Peyer's patch (tissue), 4 donors: ENCODE measurements at regions not wholly inside any gene's neighbourhood (a gene's known extent, or its start where the extent isn't known, plus 50 kb on each side); places are given as distances from the start of the nearest gene placed in this dataset.

Experiments
- DNase-seq, 3 donors: peaks; one replicate each; pipeline ENCODE4 v3.0.0-alpha.2; 2017 to 2019
- H3K27ac ChIP-seq, 4 donors: fragments of 200-600 bp; sonication (generic); one replicate each; pipeline ENCODE4 v1.5.1; 2016 to 2019
- H3K27me3 ChIP-seq, 2 donors: fragments of 200-600 bp; sonication (generic); one replicate each; pipeline ENCODE4 v1.5.1; 2019
- H3K36me3 ChIP-seq, 3 donors: fragments of 200-600 bp; sonication (generic); one replicate each; pipeline ENCODE4 v1.5.1; 2016 to 2019
- H3K4me1 ChIP-seq, 4 donors: fragments of 200-600 bp; sonication (generic); one replicate each; pipeline ENCODE4 v1.5.1; 2016 to 2019
- H3K4me3 ChIP-seq, 4 donors: fragments of 200-600 bp; sonication (generic); 1 replicate in 3 of 4; 2 replicates in 1 of 4; pipeline ENCODE4 v1.5.1; 2016 to 2019; ENCODE audit warnings: mild to moderate bottlenecking in 1 of 4
- H3K9me3 ChIP-seq, 4 donors: fragments of 200-600 bp; sonication (generic); one replicate each; pipeline ENCODE4 v1.5.1; 2016 to 2019; ENCODE audit warnings: mild to moderate bottlenecking in 1 of 4
- POLR2A ChIP-seq, 2 donors: fragments of 450-650 bp; IDR thresholded peaks; one replicate each; pipeline ENCODE4 v1.5.1; 2017; ENCODE audit warnings: antibody characterized with exemption in 2 of 2, mild to moderate bottlenecking in 2 of 2, moderate library complexity in 2 of 2
- TF ChIP-seq, protein P1 (sequence below), 6 experiments: fragments of 450-650 bp in 4 of 6; fragments of 200-600 bp in 2 of 6; sonication (generic) in 1 of 6; IDR thresholded peaks; one replicate each; pipeline ENCODE4 v1.5.1; 2017 to 2019; ENCODE audit warnings: antibody characterized with exemption in 6 of 6, mild to moderate bottlenecking in 3 of 6, moderate library complexity in 1 of 6

DNA sequence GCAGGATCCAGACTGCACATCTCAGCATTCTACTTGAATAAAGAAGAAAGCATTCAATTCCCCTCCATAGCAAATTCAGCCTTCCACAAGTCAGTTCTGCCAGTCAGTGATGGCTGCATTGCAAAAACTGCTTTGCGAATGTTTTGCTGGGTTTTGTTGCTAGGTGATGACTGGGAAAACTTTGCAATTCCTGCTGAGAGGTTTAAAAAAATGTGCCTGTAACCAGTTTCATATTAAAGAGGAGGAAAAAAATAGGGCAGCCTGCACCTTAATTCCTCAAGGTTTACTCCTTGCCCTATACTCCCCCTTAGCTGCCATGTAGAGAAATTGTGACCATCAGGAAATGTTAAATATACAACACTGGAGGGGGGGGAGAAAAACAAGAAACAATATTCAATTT lies 225.6 kb upstream of the ATP11B start:
- DNase-seq, result no peak
- Histone ChIP-seq H3K27me3 (no peaks in the 10 kb centered on the region), H3K27ac (no peak overlapping the region), H3K9me3 (peaks cover 0 to 3% (median 0%) of the 10 kb centered on the region in 4 donors), H3K36me3 (no peaks in the 10 kb centered on the region), H3K4me3 (no peak overlapping the region), H3K4me1 (no peaks in the 10 kb centered on the region)
- TF ChIP-seq POLR2A (IDR thresholded peaks at IDR 0.05), result no peak

DNA sequence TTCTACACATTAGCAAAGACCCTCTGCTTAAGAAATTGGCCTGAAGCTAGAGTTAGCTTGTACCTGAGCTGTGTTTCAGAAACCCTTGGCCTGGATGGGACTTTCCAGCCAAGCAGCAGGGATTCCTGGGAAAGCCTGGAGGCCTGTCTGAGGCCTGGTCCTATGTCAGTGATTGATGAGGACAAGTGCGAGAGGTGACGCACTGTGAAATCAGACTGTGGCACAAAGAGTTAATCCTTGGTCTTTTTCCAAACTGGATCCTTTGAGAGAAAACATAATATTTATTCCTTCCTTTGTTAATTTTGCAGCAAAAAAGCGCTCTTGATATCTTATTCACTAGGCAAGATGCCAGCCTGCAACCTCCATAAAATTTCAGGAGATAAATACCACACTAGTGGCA lies 225.0 kb upstream of the ATP11B start:
- no peaks in the 10 kb centered on the region for H3K27me3 ChIP-seq
- peaks cover 0 to 5% (median 0%) of the 10 kb centered on the region in 4 donors for H3K9me3 ChIP-seq
- no peak for TF ChIP-seq POLR2A (IDR thresholded peaks at IDR 0.05)
- TF ChIP-seq, protein P1, sequence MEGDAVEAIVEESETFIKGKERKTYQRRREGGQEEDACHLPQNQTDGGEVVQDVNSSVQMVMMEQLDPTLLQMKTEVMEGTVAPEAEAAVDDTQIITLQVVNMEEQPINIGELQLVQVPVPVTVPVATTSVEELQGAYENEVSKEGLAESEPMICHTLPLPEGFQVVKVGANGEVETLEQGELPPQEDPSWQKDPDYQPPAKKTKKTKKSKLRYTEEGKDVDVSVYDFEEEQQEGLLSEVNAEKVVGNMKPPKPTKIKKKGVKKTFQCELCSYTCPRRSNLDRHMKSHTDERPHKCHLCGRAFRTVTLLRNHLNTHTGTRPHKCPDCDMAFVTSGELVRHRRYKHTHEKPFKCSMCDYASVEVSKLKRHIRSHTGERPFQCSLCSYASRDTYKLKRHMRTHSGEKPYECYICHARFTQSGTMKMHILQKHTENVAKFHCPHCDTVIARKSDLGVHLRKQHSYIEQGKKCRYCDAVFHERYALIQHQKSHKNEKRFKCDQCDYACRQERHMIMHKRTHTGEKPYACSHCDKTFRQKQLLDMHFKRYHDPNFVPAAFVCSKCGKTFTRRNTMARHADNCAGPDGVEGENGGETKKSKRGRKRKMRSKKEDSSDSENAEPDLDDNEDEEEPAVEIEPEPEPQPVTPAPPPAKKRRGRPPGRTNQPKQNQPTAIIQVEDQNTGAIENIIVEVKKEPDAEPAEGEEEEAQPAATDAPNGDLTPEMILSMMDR (IDR thresholded peaks at IDR 0.05), result no peak
- DNase-seq, result no peak
- H3K36me3 ChIP-seq, result no peaks in the 10 kb centered on the region
- H3K27ac ChIP-seq, result no peak overlapping the region
- H3K4me1 ChIP-seq, result no peaks in the 10 kb centered on the region
- H3K4me3 ChIP-seq, result no peak overlapping the region

DNA sequence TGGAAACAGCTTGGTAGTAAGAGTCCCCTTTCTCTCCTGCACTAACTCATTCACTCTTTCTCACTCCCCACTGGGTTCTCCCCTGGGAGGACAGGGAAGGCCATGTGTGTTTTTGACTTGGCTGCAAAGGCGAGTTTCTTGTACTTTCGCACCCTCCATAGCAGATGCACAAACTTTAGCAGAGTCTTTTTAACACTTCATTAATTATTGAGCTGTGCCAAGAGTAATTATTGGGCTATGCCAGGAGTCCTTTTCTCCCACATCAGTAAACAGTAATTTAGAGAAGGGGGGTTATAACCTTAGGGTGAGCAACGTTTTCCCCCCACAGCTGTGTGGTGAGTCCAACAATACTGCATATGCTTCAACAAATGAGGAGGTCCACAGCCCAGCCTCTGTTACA lies 224.4 kb upstream of the ATP11B start:
- no peaks in the 10 kb centered on the region for H3K36me3 ChIP-seq
- no peak overlapping the region for H3K4me3 ChIP-seq
- no peak for TF ChIP-seq POLR2A (IDR thresholded peaks at IDR 0.05)
- TF ChIP-seq, protein P1 (IDR thresholded peaks at IDR 0.05), result no peak
- H3K9me3 ChIP-seq, result peaks cover 0 to 5% (median 0%) of the 10 kb centered on the region in 4 donors
- H3K4me1 ChIP-seq, result no peaks in the 10 kb centered on the region
- no peaks in the 10 kb centered on the region for H3K27me3 ChIP-seq
- DNase-seq, result no peak
- H3K27ac ChIP-seq, result no peak overlapping the region

DNA sequence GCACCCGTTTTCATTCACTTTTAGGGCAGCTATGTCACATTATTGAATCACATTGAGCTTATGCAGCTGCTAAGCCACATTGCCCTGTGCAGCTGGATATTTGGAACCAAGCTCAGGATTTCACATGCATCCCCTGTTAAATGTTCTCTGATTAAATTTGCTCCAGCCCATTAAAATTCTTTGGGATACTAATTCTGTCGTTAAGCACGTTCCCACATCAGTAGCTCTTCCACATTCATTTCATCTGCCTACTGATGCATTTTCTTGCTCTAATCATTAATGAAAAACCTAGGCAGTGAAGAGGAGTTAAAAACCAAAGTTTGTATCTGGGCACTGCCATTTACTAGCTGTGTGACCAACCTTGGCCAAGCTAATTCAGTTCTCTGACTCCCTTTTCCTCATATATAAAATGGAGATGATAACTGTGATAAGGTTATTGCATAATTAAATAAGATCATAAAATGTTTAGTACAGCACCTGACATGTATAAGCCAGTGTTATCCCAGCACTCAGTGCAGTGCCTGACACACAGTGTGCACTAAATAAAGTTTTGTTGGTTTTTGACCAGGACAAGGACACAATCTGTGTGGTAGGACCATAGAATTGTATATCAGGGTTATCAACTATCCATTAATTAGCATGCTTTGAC lies 222.2 kb upstream of the ATP11B start:
- no peaks in the 10 kb centered on the region for H3K36me3 ChIP-seq
- no peak overlapping the region for H3K27ac ChIP-seq
- no peaks in the 10 kb centered on the region for H3K27me3 ChIP-seq
- peaks cover 0 to 5% (median 0%) of the 10 kb centered on the region in 4 donors for H3K9me3 ChIP-seq
- no peak for DNase-seq
- no peak overlapping the region for H3K4me3 ChIP-seq
- no peaks in the 10 kb centered on the region for H3K4me1 ChIP-seq
- no peak for TF ChIP-seq POLR2A (IDR thresholded peaks at IDR 0.05)
- TF ChIP-seq, protein P1 (IDR thresholded peaks at IDR 0.05), result no peak

DNA sequence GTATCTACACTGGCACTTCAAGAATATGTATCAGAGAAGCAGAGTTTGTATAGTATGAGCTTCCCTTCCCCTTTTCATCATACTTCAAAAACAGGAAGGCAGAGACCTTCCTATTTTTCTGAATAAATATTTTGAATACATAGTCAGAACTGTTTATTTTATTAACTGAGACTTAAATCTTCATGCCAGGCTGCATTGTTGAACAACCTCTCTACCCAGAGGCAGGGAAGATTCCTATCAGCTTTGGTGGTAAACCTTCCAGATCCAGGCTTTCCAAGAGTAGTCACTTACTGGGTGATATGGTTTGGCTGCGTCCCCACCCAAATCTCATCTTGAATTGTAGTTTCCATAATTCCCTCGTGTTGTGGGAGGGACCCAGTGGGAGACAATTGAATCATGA lies 217.4 kb upstream of the ATP11B start:
- Histone ChIP-seq H3K36me3 (no peaks in the 10 kb centered on the region), H3K4me1 (no peaks in the 10 kb centered on the region), H3K27me3 (no peaks in the 10 kb centered on the region), H3K9me3 (peaks cover 0 to 5% (median 0%) of the 10 kb centered on the region in 4 donors), H3K4me3 (no peak overlapping the region), H3K27ac (no peak overlapping the region)
- no peak for DNase-seq
- TF ChIP-seq, protein P1 (IDR thresholded peaks at IDR 0.05), result no peak
- TF ChIP-seq POLR2A (IDR thresholded peaks at IDR 0.05), result no peak

DNA sequence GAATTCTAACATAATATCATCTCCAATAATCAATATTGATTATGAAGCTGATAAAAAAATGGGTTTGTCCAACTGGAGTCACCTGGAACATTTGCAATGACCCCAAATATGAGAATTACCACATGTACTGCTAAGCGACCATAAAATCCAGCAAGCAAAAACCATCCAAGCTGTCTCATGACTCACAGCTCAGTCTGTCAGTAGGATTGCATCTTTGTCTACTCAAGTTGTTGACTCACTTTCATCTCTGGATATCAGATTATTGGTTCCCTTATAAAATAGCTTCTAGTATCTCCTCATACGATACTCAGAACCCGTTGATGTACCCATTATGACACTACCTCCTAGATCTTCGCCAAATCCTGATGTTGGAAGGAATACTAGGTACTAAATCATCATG lies 209.8 kb upstream of the ATP11B start:
- no peaks in the 10 kb centered on the region for H3K27me3 ChIP-seq
- H3K9me3 ChIP-seq, result no peaks in the 10 kb centered on the region

More for the DNA sequence above, 209.8 kb upstream of the ATP11B start:
- Histone ChIP-seq H3K36me3 (no peaks in the 10 kb centered on the region), H3K4me3 (no peak overlapping the region), H3K4me1 (no peaks in the 10 kb centered on the region), H3K27ac (no peak overlapping the region)
- no peak for DNase-seq
- TF ChIP-seq, protein P1 (IDR thresholded peaks at IDR 0.05), result no peak
- no peak for TF ChIP-seq POLR2A (IDR thresholded peaks at IDR 0.05)
